GM12892 (cell line): ENCODE measurements at regions not wholly inside any gene's neighbourhood (a gene's known extent, or its start where the extent isn't known, plus 50 kb on each side); places are given as distances from the start of the nearest gene placed in this dataset.

Experiments
- POLR2A ChIP-seq: IDR thresholded peaks from 2 replicates; pipeline ENCODE4 v1.6.1; 2011; ENCODE audit warnings: low read depth, low read length, control low read depth
- POLR2AphosphoS5 ChIP-seq: IDR thresholded peaks from 2 replicates; pipeline ENCODE4 v1.6.1; 2011; ENCODE audit warnings: low read depth, low read length, control low read depth

- TF ChIP-seq POLR2AphosphoS5: no peak
- TF ChIP-seq POLR2A: no peak
Measured at GRCh38 chr2:5374762-5375161, 317.4 kb upstream of the SOX11 start.
